GM19328 (cell line): ENCODE measurements at regions not wholly inside any gene's neighbourhood (a gene's known extent, or its start where the extent isn't known, plus 50 kb on each side); places are given as distances from the start of the nearest gene placed in this dataset.

Experiments used
- ATAC-seq: cut with Tn5 transposase; IDR thresholded peaks from one replicate; pipeline ENCODE4 v1.9.1; 2021; ENCODE audit warnings: mild to moderate bottlenecking, moderate library complexity; ENCODE audit not compliant: unreplicated experiment

DNA sequence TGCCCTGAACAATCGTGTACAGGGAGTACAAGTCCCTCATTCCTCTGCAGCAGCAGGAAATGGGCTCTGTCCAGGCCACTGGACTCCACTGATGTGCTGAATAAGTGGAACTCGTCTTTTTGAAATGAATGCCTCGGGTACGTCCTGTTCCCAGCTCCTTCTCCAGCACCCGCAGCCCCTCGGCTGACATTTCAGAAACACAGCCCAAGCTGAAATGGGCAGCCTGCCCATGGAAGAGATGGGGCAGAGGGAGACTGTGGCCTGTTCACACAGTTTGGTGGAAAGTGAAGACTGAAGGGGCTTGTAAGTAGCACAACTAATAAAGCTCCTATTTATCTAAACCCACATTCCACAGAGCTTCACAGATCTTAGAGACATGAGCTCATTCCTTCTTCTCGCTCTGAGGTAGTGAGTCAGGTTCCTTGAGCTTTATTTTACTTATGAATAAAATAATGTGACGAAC, 498.6 kb downstream of the TXNL1 start:
- no peak for ATAC-seq

DNA sequence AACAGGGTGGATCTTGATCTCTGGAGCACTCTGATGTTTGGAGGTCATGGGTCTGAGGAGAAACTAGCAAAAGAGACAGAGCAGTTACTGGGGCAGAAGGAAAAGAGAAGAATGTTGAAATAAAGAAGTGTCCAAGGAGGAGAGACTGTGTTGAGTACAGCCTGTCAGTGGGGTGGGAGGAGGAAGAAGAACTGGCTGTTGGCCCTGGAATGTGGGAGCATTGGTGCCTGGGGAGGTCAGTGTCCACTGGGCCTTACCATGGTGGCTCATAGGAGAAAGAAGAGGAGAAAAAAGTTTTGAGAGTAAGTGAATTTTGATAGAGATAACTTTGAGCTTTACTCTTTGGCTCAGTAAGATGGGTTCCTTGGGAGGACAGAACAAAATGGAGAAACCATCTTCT, 499.0 kb downstream of the TXNL1 start:
- no peak for ATAC-seq

DNA sequence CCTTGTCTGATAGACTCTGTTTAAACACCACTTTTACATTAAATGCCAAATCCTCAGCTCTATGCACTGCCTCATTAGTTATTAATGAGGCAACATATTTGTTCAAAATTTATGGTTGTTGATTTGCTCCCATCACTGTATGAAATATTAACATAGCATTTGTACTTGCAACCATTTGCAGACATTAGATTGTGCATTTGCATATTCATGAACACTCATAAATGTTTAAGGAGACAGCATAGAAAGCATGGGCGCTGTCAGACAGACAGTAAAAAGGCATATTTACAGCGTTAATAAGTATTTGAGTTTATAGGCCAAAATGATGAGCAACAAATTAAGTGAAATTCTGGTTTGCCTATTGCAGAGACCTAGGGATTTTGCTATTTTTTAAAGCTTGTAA, 502.3 kb downstream of the TXNL1 start:
- no peak for ATAC-seq

DNA sequence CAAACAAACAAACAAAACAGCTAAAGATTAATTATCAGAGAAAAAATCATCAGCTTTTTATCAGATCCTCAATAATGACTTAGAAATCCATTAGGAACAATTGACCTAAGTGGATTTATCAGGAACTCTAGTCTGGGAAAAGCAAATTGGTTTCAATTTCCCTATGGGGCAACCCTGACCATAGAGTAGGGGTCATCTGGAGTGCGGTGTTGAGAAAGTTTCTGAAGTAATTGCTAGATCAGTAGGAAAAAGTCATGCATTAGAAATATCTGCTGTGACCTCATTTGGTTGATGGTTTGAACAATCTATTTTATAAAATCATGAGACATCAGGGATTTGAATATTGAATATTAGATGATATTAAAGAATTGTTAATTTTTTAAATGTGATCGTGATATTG, 507.9 kb downstream of the TXNL1 start:
- no peak for ATAC-seq

DNA sequence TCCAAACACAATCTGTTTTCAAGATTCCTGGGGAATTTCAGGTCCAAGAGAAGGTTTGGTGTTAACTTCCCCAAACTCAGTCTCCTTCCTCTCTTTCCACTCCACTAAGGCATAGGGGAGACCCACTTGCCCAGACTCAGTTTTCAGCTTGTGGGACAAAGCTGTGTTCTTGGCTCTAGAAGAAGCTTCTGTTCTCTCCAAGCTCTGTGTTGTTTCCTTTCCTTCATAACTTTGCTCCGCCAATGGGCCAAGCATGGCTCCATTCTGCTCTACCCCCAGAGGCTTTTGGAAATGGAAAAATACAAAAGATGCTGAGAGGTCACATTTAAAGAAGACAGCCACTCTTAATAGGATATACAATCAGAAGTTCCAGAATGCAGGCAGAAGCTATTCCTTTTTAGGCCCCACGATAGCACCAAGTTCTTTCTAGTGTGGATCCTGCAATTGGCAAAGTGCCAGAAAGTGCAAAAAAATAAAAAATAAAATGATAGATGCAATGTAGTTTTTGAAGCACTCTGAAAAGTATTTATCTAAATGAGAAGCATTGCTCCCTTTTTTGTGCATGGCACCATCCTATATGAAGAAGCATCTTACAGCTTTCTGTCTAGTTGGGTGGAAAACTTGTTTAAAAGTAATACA, 510.1 kb downstream of the TXNL1 start:
- ATAC-seq = no peak

DNA sequence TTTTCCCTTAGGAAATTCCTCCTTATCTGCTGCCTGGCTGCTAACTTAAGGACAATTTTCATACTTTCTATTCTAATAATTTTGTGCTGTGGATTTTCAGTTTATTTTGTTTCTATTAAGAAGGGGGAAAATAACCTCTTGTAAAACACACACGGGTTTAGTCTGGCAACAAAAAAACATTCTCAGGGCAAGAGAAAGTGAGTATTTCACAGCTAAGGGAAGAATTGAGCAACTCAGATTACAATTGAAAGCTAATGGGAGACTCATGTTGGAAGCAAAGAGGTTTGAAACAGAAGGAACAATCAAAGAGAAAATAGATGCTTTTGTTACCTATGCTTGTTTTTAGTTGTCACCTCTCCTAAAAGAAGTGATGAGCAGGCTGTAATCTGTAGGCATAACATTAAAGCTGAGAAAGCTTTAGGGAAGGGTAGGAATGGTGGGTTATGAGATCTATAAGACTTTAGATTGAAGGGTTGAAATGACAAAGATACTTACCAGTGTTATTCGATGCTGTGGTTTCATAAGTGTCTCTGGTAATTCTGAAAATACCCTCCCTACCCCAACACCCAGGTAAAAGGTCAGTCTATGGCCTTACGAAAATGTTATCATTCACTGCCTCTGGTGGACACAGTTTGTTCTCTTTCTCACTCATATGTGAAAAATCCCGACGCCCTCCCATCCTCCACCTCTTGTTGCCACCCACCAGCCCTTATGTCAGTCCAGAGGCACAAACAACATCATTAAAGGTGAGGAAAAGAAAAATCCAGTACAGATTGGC, 510.9 kb downstream of the TXNL1 start:
- ATAC-seq = no peak

DNA sequence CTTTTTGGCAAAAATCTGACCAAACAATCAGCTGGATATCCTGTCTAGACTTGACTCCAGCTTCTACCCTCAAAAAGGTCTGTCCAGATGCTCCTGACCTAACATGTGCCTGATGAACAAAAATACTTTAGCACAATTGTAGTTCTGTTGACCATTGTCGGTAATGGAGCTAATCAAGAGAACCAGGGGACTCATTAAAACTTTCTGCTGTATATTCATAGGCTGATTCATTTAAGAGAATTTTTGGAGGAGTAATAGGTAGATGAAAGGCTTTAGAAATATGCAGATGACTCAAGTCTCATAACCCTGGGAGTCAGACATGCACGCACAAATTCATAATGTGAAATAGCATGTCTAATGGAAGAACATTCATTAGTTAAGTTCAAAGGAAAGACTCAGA, 514.2 kb downstream of the TXNL1 start:
- no peak for ATAC-seq

DNA sequence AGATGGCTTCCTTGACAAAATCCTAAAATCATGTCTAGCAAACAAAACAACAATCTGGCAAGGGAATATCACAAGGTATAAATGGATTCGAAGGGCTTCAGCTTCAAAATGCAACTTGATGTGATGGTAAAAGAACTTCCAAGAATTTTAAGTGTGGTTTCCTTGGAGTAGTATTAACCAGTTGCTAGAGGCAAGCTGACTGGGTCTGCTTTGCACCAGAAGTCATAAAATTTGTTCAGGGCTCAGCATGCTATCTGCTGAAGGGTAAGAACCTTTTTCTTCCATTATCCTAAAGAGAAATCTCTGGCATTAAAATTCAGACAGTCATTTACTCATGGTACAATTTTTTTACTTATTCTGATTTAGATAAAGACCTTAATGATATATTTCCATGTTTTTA, 516.7 kb downstream of the TXNL1 start:
- no peak for ATAC-seq

DNA sequence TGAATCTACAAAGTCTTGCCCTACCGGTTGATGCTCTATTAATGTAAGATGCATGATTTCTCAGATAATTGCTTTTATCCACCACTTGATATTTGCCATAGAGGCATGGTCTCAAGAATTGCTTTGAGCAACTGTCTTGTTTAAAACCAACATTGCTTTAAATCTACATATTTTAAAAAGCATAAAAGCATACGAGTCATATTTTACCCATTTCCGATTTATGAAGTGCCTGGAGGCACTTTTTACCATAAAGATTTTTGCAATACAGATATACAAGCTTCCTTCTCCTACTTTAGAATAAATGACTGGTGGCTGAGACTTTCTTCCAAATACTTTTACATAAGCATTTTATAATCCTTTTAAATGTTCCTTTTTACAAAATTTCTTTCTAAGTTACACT, 517.6 kb downstream of the TXNL1 start:
- no peak for ATAC-seq

DNA sequence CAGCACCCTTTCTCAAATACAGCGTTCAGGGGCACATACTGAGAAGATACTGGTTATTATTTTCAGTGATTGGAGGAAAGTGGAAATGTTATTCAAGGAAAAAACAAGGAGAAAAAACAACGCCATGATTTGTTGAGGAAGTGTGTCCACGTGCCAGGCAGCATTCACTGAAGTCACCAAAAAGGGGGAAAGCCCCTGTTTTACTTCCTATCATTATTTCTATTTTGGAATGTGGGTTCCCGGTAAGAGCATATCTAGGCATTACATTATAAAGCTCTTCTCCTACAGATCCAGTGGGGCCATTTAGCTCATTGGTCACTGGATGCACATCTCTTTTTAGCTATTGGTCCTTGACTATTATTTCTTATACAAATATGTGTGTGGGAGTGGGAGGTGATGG, 518.7 kb downstream of the TXNL1 start:
- no peak for ATAC-seq

DNA sequence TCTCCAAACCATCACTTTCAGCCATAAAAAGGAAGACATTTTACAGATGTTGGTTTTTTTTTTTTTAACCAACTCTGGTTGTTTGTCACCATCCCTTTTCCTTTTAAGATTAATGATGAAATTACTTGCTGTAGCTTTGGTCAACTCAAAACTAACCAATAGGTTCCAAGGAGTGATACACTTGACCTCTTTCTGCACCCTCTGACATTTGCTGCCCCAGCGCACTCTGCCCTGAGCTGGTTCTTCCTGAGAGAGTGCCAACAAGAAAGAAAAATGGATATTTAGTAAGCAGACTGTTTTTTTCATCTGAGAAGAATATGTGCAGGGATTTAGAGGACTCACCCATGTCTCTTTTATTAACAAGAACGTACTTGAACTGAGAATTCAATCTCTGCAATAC, 520.0 kb downstream of the TXNL1 start:
- no peak for ATAC-seq

DNA sequence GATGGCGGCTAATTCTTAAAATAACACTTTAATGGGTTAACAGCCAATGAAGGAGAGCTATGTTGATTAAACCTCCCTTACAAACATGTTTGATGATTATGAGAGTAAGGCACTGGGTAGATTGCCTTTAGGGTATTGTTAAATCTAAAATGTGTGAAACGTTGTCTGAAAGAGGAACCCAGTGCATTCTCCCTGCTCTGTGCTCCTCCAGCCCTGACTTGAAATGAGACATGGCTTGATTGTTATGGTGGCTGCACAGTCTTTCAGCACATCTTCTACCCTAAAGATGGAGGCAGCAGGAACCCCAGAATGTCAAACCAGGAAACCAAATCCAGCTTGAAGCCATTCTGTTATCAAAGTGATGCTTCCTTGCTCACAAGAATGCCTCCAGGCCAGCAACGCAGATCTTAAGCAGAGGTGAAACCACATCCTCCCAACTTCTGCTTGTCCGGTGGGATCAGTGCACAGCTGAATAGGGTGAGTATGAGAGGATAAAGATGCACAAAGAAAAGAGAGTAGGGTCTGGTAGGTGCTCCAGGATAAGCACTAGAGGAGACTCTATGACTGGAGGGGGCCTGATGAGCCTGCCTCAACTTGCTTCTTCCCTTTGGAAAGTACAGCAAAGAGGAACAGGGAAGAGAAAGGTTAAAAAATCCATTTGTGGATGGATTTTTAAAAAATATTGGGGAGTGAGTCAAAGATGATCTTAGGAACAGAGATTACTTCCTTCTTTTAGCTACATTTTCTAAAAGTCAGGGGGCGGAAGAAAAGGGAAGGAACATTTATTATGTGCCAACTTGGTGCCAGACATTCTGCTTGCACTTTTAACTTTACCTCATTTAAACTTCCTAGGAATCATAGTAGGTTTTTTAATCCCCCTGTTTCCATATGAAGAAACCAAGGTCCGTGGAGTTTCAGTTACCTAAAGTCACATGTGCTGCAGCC, 523.0 kb downstream of the TXNL1 start:
- no peak for ATAC-seq

DNA sequence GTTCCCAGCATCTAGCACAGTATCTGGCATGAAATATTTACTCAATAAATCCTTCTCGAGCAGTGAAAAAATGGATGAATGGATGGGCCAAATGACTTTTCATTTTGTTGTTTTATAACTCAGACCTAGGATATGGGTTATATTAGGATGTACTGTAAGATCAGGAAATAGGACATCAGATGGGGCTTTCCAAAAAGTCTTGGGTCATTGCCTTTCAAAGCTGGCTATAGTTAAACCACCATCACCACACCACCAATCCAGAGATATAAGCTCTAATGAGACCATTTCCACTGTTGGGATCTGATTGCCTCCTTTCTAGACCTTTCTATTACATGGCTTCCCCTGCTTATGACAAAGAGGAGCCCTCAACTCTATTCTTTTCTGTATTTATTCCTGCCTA, 525.0 kb upstream of the TCF4 start:
- ATAC-seq = no peak

DNA sequence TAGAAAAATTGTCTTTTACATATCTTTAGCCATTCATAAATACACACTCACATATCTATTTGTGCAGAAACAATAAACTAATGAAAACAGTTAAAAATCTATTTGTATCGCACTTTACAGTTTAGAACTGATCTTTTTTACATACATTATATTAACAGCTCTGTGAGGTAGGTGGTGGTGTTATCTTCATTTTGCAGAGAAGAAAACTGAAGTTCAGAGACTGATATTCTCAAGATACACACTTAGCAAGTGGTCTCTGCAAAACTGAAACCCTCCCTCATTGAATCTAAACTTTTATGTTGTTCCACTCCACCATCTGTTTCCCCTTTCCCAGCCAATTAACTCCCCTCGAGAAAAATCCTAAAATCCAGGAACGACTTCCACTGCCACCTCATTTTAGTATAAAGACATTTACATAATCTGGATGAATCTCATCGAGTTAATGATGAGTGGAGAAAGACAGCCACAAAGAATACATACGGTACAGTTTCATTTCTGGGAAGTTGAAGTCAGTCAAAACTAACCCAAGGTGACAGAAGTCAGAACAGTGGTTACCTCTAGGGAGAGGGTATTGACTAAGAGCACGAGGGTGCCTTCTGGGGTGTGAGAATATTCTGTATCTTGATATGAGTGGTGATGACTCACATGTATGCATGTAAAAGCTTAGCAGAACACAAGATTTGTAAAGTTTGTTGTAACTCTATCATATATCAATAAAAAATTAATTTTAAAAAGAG, 524.2 kb upstream of the TCF4 start:
- peak; percentile 85 for ATAC-seq

DNA sequence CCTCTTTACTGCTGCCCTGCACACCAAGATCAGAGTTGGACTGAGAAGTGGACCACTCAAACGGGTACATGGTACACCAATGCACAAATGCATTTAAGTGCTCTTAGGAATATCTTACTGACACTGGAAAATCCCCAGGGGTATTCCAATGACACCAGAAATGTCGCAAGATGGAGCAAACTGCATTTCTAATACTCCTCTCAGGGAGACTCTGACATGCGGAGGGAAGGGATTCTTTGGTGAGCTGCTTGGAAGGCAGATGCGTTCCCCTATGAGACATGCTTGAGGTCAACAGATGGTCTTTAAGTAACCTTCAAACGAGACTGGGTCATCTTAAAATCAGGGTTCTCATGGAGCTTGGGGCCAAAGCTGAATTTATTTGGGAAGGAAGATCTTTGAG, 521.8 kb upstream of the TCF4 start:
- no peak for ATAC-seq

DNA sequence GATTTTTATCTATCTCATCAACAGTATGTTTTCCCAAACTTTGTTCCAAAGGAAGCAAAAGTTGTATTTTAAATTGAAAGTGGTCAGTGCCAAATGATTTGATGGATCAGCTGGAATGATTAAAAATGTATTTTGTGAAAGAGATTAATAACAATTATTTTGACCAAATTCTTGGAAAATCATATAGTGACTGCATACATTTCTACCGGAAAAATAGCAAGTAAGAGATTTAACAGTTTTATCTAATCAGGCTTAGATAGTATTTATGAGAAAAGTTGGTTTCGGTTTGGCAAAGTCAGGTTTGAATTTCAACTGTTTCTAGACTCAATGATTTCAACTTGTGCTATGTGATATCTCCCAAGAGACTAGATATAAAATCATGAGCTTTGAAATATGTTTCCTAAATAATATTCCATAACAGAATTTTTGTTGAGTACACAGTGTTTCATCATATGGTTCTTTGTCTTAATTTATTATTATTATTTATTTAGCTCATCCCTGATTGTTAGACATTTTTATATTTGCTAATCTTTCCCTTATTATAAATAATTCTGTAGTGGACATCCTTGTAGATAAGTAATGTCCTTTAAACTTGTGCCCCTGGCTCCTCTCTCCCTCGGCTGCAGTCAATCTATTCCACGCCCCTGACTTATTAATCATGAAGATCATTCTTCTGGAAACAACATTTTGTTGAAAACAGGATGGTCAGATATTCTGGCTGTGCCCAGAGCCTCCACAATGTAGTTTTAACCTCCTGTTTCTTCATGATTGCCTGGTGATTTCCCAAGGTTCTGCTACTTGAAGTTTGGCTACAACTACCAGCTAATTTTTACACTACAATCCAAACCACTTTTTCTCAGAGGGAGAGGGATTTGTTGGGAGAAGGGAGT, 520.7 kb upstream of the TCF4 start:
- ATAC-seq = no peak

DNA sequence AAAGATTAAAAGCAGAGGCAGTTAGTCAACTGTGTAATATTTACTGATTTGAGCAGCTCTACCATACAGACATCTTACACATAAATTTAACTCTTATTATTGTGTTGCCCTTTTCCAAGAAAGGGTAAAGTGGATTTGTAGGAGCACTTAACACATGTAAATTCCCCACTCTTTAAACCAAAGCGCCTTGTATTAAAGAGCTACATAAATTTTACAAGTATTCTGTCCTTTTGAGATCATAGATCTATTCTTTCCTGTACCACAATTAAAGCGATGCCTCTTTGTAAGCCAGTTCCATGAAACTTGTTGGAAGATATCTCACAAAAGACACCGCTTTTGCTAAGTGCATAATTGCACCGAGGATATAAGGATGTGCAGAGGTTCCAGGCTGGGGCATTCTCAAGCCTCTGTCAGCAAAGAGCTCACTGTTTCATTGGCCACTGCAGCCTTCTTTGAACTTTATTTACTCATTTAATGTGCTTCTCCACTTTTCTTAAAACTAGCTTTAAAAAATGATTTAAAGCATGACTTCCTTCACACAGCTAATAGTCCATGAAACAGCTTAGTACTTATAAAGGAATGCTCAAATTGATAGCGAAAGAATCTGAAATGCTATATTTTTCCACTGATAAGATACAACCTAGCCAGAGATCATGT, 520.0 kb upstream of the TCF4 start:
- no peak for ATAC-seq

DNA sequence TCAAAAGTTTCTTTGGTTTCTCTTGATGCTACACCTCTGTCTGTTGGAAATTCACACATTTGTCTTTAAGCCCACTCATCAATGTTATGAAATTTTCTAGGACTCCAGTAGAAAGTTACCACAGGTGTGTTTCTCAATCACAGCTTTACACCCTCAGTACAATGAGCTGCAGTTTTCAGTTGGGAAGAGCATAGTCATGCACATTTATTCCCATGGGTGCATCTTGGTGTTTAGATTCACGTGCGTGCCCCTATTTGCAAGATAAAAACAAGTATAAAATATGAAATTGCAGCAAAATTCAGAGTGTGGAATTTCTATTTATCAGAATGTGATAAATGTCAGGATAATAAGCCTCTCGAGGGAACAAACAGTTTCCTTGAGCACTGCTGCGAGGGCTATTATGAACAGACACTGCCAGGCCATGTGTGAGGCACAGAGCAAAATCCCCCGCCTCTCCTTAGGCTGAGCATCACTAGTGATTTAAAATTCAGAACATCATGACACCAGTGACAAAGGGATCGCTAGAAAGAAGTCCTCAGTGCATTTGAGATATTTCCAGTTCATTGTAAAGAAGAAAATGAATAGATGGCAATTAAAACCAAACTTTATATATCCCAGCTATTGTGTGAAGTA, 512.2 kb upstream of the TCF4 start:
- ATAC-seq = no peak

DNA sequence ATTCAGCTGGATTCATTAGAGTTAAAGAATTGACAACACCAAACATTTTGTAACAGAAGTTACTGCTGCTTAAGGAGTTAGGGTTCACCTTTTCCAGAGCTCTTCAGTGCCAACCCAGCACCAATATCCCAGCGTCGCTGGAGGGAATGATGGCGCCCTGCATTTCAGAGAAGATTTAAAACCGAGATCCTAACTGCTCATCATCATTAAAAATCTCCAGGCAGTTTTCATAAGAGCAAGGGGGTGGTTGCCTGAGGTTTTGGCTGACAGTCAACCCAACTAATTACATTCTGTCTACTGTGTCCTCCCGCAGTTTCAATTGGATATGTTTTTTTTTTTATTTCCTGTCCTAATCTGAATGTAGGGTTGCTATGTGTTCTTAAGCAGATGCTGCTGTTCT, 509.6 kb upstream of the TCF4 start:
- ATAC-seq = no peak
